Activated B cell treated with CpG ODN at 0.5 μM for 24 hours (primary cell): ENCODE measurements at regions not wholly inside any gene's neighbourhood (a gene's known extent, or its start where the extent isn't known, plus 50 kb on each side); places are given as distances from the start of the nearest gene placed in this dataset.

Experiments used
- ATAC-seq: fragments of 200-7000 bp; cut with Tn5 transposase; one replicate; pipeline ENCODE4 v1.10.0; 2021; ENCODE audit warnings: low read depth, mild to moderate bottlenecking, moderate library complexity
- CTCF ChIA-PET: fragments of 350-600 bp; sonication (Branson Sonifier 250); formaldehyde crosslinking; loops from one replicate; lab custom pipeline; 2021; ENCODE audit warnings: antibody characterized with exemption; lab: Charles Lee
- POLR2A ChIA-PET: fragments of 350-600 bp; sonication (Branson Sonifier 250); formaldehyde crosslinking; loops from one replicate; lab custom pipeline; 2021; ENCODE audit warnings: antibody characterized with exemption; lab: Charles Lee
- DNase-seq: peaks from one replicate; pipeline ENCODE4 v3.0.0; 2022
- H3K27ac Mint-ChIP-seq: one replicate; pipeline ENCODE4 v1.8.0; 2020; ENCODE audit warnings: mixed read lengths
- H3K27me3 Mint-ChIP-seq: one replicate; pipeline ENCODE4 v1.8.0; 2021; ENCODE audit warnings: mixed read lengths
- H3K36me3 Mint-ChIP-seq: one replicate; pipeline ENCODE4 v1.8.0; 2021; ENCODE audit warnings: low read depth, mixed read lengths
- H3K4me1 Mint-ChIP-seq: one replicate; pipeline ENCODE4 v1.8.0; 2021; ENCODE audit warnings: mixed read lengths
- H3K4me3 Mint-ChIP-seq: one replicate; pipeline ENCODE4 v1.8.0; 2020; ENCODE audit warnings: mild to moderate bottlenecking, mixed read lengths
- H3K9me3 Mint-ChIP-seq: one replicate; pipeline ENCODE4 v1.8.0; 2020; ENCODE audit warnings: mixed read lengths
- intact Hi-C: fragments of 100-400 bp; cut with micrococcal nuclease; formaldehyde crosslinking; loops from one replicate; pipeline ENCODE4 v1.15.1; 2024
- TF ChIP-seq, protein P1 (sequence below): fragments of 200-600 bp; IDR thresholded peaks from one replicate; pipeline ENCODE4 v1.8.0; 2022; ENCODE audit warnings: antibody characterized with exemption, mild to moderate bottlenecking

GRCh38 chr2:22995576-22995975 lies 389.4 kb upstream of the KLHL29 start:
- Mint-ChIP-seq H3K4me3 (no peak overlapping the region), H3K9me3 (no peaks in the 10 kb centered on the region), H3K27me3 (no peaks in the 10 kb centered on the region), H3K4me1 (no peaks in the 10 kb centered on the region), H3K36me3 (no peaks in the 10 kb centered on the region), H3K27ac (no peak overlapping the region)
- ATAC-seq: no peak
- ChIA-PET POLR2A (no interaction called here), CTCF (no interaction called here)
- no peak for DNase-seq
- TF ChIP-seq, protein P1, sequence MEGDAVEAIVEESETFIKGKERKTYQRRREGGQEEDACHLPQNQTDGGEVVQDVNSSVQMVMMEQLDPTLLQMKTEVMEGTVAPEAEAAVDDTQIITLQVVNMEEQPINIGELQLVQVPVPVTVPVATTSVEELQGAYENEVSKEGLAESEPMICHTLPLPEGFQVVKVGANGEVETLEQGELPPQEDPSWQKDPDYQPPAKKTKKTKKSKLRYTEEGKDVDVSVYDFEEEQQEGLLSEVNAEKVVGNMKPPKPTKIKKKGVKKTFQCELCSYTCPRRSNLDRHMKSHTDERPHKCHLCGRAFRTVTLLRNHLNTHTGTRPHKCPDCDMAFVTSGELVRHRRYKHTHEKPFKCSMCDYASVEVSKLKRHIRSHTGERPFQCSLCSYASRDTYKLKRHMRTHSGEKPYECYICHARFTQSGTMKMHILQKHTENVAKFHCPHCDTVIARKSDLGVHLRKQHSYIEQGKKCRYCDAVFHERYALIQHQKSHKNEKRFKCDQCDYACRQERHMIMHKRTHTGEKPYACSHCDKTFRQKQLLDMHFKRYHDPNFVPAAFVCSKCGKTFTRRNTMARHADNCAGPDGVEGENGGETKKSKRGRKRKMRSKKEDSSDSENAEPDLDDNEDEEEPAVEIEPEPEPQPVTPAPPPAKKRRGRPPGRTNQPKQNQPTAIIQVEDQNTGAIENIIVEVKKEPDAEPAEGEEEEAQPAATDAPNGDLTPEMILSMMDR: no peak
- intact Hi-C loops: no loop called here

GRCh38 chr2:22996911-22997310 lies 388.1 kb upstream of the KLHL29 start:
- intact Hi-C loops: no loop called here
- POLR2A ChIA-PET: no interaction called here
- no peak overlapping the region for H3K27ac Mint-ChIP-seq
- CTCF ChIA-PET: no interaction called here
- TF ChIP-seq, protein P1: no peak
- no peak overlapping the region for H3K4me3 Mint-ChIP-seq
- H3K27me3 Mint-ChIP-seq: no peaks in the 10 kb centered on the region
- H3K36me3 Mint-ChIP-seq: no peaks in the 10 kb centered on the region
- no peaks in the 10 kb centered on the region for H3K9me3 Mint-ChIP-seq
- DNase-seq: no peak
- ATAC-seq: no peak
- H3K4me1 Mint-ChIP-seq: no peaks in the 10 kb centered on the region

- Mint-ChIP-seq H3K4me3 (no peak overlapping the region), H3K27me3 (no peaks in the 10 kb centered on the region), H3K4me1 (no peaks in the 10 kb centered on the region), H3K27ac (no peak overlapping the region), H3K9me3 (no peaks in the 10 kb centered on the region), H3K36me3 (no peaks in the 10 kb centered on the region)
- POLR2A ChIA-PET: no interaction called here
- ATAC-seq (no peak), DNase-seq (no peak)
- CTCF ChIA-PET: no interaction called here
- intact Hi-C loops: no loop called here
- TF ChIP-seq, protein P1: no peak
Measured at GRCh38 chr2:22998359-22998758, 386.6 kb upstream of the KLHL29 start.

GRCh38 chr2:22999951-23000350 lies 385.0 kb upstream of the KLHL29 start:
- no peaks in the 10 kb centered on the region for H3K4me1 Mint-ChIP-seq
- intact Hi-C loops: no loop called here
- no peak for ATAC-seq
- no peaks in the 10 kb centered on the region for H3K36me3 Mint-ChIP-seq
- H3K27ac Mint-ChIP-seq: no peak overlapping the region
- TF ChIP-seq, protein P1: no peak
- ChIA-PET CTCF (no interaction called here), POLR2A (no interaction called here)
- H3K4me3 Mint-ChIP-seq: no peak overlapping the region
- no peaks in the 10 kb centered on the region for H3K9me3 Mint-ChIP-seq
- DNase-seq: no peak
- no peaks in the 10 kb centered on the region for H3K27me3 Mint-ChIP-seq

DNA sequence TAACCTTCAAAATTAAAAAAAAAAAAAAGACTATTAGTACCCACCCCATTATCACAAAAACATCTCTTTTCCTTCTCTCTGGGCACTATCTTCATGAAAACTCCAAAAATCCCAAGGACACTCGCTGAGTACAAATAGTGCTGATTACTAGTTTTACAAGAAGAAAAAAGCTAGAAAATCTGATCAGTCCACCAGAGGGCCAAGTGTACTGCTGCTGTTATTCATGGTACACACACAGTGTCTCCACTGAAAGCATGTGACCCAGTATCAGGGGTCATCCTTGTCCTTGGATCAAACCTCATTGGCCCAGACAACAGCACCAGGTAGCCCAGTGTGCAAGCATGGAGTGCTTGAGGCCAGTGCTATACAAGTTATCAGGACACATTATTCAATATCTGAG lies 382.7 kb upstream of the KLHL29 start:
- Mint-ChIP-seq H3K9me3 (no peaks in the 10 kb centered on the region), H3K36me3 (no peaks in the 10 kb centered on the region), H3K4me1 (no peaks in the 10 kb centered on the region), H3K4me3 (no peak overlapping the region), H3K27me3 (no peaks in the 10 kb centered on the region), H3K27ac (no peak overlapping the region)
- ChIA-PET CTCF (no interaction called here), POLR2A (no interaction called here)
- ATAC-seq (no peak), DNase-seq (no peak)
- TF ChIP-seq, protein P1: no peak
- intact Hi-C loops: no loop called here
